HCT116 (cell line): ENCODE measurements at regions not wholly inside any gene's neighbourhood (a gene's known extent, or its start where the extent isn't known, plus 50 kb on each side); places are given as distances from the start of the nearest gene placed in this dataset.

Experiments
- ATAC-seq: fragments of 200-7000 bp; cut with Tn5 transposase; 2 replicates; pipeline ENCODE4 v1.9.1; 2020; ENCODE audit warnings: mild to moderate bottlenecking, moderate library complexity
- BruUV-seq: library from RNA; stranded (reverse); fragments of 400-500 nt; replicated peaks from 2 replicates; lab custom pipeline; 2021; lab: Mats Ljungman, UMichigan
- CTCF ChIA-PET: fragments of 300-600 bp; sonication (Branson Sonifier 250); formaldehyde crosslinking; loops from one replicate; lab custom pipeline; 2021; ENCODE audit warnings: antibody characterized with exemption; lab: Charles Lee
- POLR2A ChIA-PET: fragments of 300-600, 350-600 bp; sonication (Branson Sonifier 250); formaldehyde crosslinking; loops from one replicate; lab custom pipeline; 2021; ENCODE audit warnings: antibody characterized with exemption; lab: Charles Lee
- RAD21 ChIA-PET, 2 experiments: fragments of 300-600 bp; sonication (Branson Sonifier 250); formaldehyde crosslinking; loops; one replicate each; lab custom pipeline; 2023; ENCODE audit warnings: low total read pairs in 2 of 2; ENCODE audit not compliant: uncharacterized antibody in 2 of 2, unreplicated experiment in 2 of 2, low non-redundant PET in 1 of 2; lab: Charles Lee
- DNase-seq: peaks from one replicate; pipeline ENCODE4 v3.0.0-alpha.2; 2010; ENCODE audit warnings: low read depth, low spot score
- H2AFZ ChIP-seq: fragments of 200-600 bp; shearing (Covaris generic), sonication (generic); 2 replicates; pipeline ENCODE4 v1.6.1; 2017; ENCODE audit warnings: low read depth, mixed run types, mixed read lengths, antibody characterized with exemption, low read length; ENCODE audit not compliant: poor library complexity, severe bottlenecking
- H3K27ac ChIP-seq: 2 replicates; pipeline ENCODE4 v1.5.1; 2012; ENCODE audit warnings: low read depth, low read length
- H3K27me3 ChIP-seq: fragments of 200-600 bp; sonication (generic); 2 replicates; pipeline ENCODE4 v1.6.1; 2016; ENCODE audit warnings: mixed run types, low read length, mixed read lengths; ENCODE audit not compliant: insufficient read depth
- H3K36me3 ChIP-seq, 2 experiments: fragments of 200-500 bp in 1 of 2; fragments of 200-600 bp in 1 of 2; sonication (Bioruptor generic) in 1 of 2; sonication (generic) in 1 of 2; 2 replicates each; pipeline versions ENCODE4 v1.5.1 to v1.6.1; 2014 to 2016; ENCODE audit warnings: low read length in 2 of 2, inconsistent platforms in 1 of 2, mixed read lengths in 1 of 2, mixed run types in 1 of 2; ENCODE audit not compliant: insufficient read depth in 2 of 2, control insufficient read depth in 1 of 2
- H3K4me1 ChIP-seq, 2 experiments: fragments of 200-600 bp in 1 of 2; sonication (generic) in 1 of 2; 2 replicates each; pipeline versions ENCODE4 v1.5.1 to v1.6.1; 2012 to 2017; ENCODE audit warnings: low read length in 2 of 2, inconsistent platforms in 1 of 2, mild to moderate bottlenecking in 1 of 2, mixed read lengths in 1 of 2, mixed run types in 1 of 2, moderate library complexity in 1 of 2; ENCODE audit not compliant: insufficient read depth in 2 of 2, control insufficient read depth in 1 of 2
- H3K4me2 ChIP-seq: fragments of 200-600 bp; sonication (generic); 2 replicates; pipeline ENCODE4 v1.6.1; 2017; ENCODE audit warnings: mixed run types, low read length, mixed read lengths
- H3K4me3 ChIP-seq, 2 experiments: fragments of 200-600 bp in 1 of 2; sonication (generic) in 1 of 2; replicated peaks in 1 of 2; 2 replicates each; pipeline ENCODE4 v1.5.1; 2011 to 2016; ENCODE audit warnings: low read length in 2 of 2, control low read depth in 1 of 2, low read depth in 1 of 2, mild to moderate bottlenecking in 1 of 2, mixed read lengths in 1 of 2, mixed run types in 1 of 2
- H3K79me2 ChIP-seq: fragments of 200-600 bp; sonication (generic); 2 replicates; pipeline ENCODE4 v1.6.1; 2017; ENCODE audit warnings: mild to moderate bottlenecking, mixed run types, low read length, moderate library complexity, mixed read lengths; ENCODE audit not compliant: insufficient read depth
- H3K9ac ChIP-seq: fragments of 200-600 bp; sonication (generic); 2 replicates; pipeline ENCODE4 v1.6.1; 2016; ENCODE audit warnings: low read length, mixed read lengths
- H3K9me2 ChIP-seq: fragments of 200-600 bp; sonication (generic), shearing (Covaris generic); 2 replicates; pipeline ENCODE4 v1.6.1; 2017; ENCODE audit warnings: mixed run types, mild to moderate bottlenecking, moderate library complexity; ENCODE audit not compliant: insufficient read depth
- H3K9me3 ChIP-seq, 2 experiments: fragments of 200-500 bp in 1 of 2; fragments of 200-600 bp in 1 of 2; sonication (Bioruptor generic) in 1 of 2; sonication (generic) in 1 of 2; 2 replicates each; pipeline ENCODE4 v1.6.1; 2014 to 2017; ENCODE audit warnings: low read length in 2 of 2, mixed read lengths in 2 of 2, inconsistent platforms in 1 of 2, low read depth in 1 of 2, mild to moderate bottlenecking in 1 of 2, mixed run types in 1 of 2, moderate library complexity in 1 of 2; ENCODE audit not compliant: control insufficient read depth in 1 of 2, insufficient read depth in 1 of 2
- H4K20me1 ChIP-seq: fragments of 200-600 bp; sonication (generic), shearing (Covaris generic); 2 replicates; pipeline ENCODE4 v1.6.1; 2017; ENCODE audit warnings: mixed run types, mild to moderate bottlenecking, moderate library complexity; ENCODE audit not compliant: insufficient read depth
- CBX3 ChIP-seq: IDR thresholded peaks from 2 replicates; pipeline ENCODE4 v1.6.1; 2012; ENCODE audit warnings: low read depth
- ELF1 ChIP-seq: IDR thresholded peaks from 2 replicates; pipeline ENCODE4 v1.6.1; 2012; ENCODE audit warnings: low read depth, borderline replicate concordance
- EZH2 ChIP-seq: fragments of 200-600 bp; sonication (generic); IDR thresholded peaks from 2 replicates; pipeline ENCODE4 v1.6.1; 2017; ENCODE audit warnings: antibody characterized with exemption, mixed run types
- EZH2phosphoT487 ChIP-seq: fragments of 200-600 bp; IDR thresholded peaks from 2 replicates; pipeline ENCODE4 v1.6.1; 2018; ENCODE audit warnings: antibody characterized with exemption, borderline replicate concordance
- FOSL1 ChIP-seq: IDR thresholded peaks from 2 replicates; pipeline ENCODE4 v1.6.1; 2012; ENCODE audit warnings: low read depth
- JUND ChIP-seq: IDR thresholded peaks from 2 replicates; pipeline ENCODE4 v1.6.1; 2012
- POLR2A ChIP-seq: IDR thresholded peaks from 2 replicates; pipeline ENCODE4 v1.7.0; 2011; ENCODE audit warnings: borderline replicate concordance; ENCODE audit not compliant: insufficient read depth, insufficient read length; ENCODE audit errors: extremely low read depth
- SIN3A ChIP-seq: IDR thresholded peaks from 2 replicates; pipeline ENCODE4 v1.6.1; 2012; ENCODE audit warnings: low read depth
- SRF ChIP-seq: IDR thresholded peaks from 2 replicates; pipeline ENCODE4 v1.6.1; 2012; ENCODE audit warnings: low read depth
- TCF7L2 ChIP-seq: IDR thresholded peaks from 2 replicates; pipeline ENCODE4 v1.7.0; 2011; ENCODE audit warnings: borderline replicate concordance, inconsistent platforms; ENCODE audit not compliant: insufficient read depth, insufficient read length; ENCODE audit errors: extremely low read depth
- ZFX ChIP-seq: fragments of 450-650 bp; IDR thresholded peaks from 2 replicates; pipeline ENCODE4 v1.6.1; 2017
- ZNF274 ChIP-seq: fragments of 200-500 bp; sonication (Bioruptor generic); IDR thresholded peaks from 2 replicates; pipeline ENCODE4 v1.6.1; 2014; ENCODE audit warnings: mild to moderate bottlenecking, low read depth, low read length, inconsistent platforms
- intact Hi-C: fragments of 100-400 bp; cut with micrococcal nuclease; formaldehyde crosslinking; loops from 2 replicates; pipeline ENCODE4 v1.10.0; 2022
- TF ChIP-seq, protein P1 (sequence below): IDR thresholded peaks from 2 replicates; pipeline ENCODE4 v1.6.1; 2011; ENCODE audit warnings: mild to moderate bottlenecking, low read length, moderate library complexity; ENCODE audit not compliant: insufficient replicate concordance; ENCODE audit errors: extremely low read depth
- TF ChIP-seq, protein P2 (sequence below), 3 experiments: fragments of 200-600 bp in 1 of 3; sonication (generic) in 1 of 3; IDR thresholded peaks in 2 of 3; conservative IDR thresholded peaks in 1 of 3; 2 replicates each; pipeline ENCODE4 v1.5.1; 2012 to 2017; ENCODE audit warnings: low read depth in 2 of 3, low read length in 2 of 3, antibody characterized with exemption in 1 of 3, borderline replicate concordance in 1 of 3, control low read depth in 1 of 3, mild to moderate bottlenecking in 1 of 3, mixed read lengths in 1 of 3, mixed run types in 1 of 3, moderate library complexity in 1 of 3; ENCODE audit not compliant: insufficient read depth in 1 of 3

DNA sequence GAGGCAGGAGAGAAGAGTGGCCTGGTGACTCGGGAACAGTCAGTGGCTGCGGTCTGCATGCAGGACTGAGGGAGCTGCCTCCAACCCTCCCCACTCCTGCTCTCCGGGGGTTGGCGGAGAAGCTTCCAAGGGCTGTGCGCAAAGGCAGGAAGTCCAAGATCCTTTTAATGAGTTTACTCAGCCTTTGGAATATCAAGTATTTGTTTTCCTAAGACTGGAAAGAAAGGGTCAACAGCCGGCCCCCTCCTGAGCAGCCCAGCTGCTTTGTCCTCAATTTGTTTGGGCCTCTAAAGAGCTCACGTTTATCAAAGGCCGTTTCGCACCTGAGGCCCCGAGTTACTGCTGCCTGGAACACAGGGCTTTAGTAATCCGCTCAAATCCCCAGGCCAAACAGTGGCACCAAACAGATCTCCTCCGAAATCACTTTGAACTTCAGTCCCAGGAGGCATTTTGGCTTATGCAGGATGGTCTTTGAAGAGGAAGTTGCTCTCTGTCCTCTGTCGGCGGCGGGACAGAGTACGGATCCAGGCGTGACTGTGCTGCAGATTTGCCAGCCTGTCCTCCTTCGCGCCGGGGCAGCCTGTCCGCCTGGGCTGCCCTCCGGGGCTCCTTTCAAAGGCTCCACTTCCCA, 117.2 kb upstream of the FZD10 start (continued):
- TF ChIP-seq, protein P1, sequence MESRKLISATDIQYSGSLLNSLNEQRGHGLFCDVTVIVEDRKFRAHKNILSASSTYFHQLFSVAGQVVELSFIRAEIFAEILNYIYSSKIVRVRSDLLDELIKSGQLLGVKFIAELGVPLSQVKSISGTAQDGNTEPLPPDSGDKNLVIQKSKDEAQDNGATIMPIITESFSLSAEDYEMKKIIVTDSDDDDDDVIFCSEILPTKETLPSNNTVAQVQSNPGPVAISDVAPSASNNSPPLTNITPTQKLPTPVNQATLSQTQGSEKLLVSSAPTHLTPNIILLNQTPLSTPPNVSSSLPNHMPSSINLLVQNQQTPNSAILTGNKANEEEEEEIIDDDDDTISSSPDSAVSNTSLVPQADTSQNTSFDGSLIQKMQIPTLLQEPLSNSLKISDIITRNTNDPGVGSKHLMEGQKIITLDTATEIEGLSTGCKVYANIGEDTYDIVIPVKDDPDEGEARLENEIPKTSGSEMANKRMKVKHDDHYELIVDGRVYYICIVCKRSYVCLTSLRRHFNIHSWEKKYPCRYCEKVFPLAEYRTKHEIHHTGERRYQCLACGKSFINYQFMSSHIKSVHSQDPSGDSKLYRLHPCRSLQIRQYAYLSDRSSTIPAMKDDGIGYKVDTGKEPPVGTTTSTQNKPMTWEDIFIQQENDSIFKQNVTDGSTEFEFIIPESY = no peak
- TF ChIP-seq JUND (no peak), SIN3A (no peak), EZH2 (no peak), ZFX (no peak), SRF (no peak), ELF1 (no peak)

DNA sequence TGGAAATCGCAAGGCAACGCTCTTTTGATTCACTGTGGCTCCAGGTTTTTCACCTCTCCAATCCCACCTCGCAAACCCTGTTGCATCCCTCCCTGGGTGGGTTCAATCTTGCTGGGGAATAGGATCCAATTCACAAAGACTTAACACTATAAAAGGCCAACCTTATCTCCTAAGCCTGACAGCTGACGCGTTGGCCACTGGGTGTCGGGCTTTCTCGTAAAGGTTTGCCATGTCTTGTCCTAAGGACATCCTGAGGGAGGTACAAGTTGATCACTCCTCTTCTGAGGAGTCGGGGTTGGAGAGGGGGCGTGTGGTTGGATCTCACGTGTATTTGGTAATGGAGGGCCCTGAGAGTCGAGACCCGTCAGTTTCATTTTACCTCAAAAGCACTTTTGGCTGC, 112.6 kb upstream of the FZD10 start:
- Histone ChIP-seq H3K27me3 (no peaks in the 10 kb centered on the region), H3K9me3 (peaks cover 1 to 11% of the 10 kb centered on the region in 2 experiments; a peak in 1 of 4 replicates), H3K79me2 (no peaks in the 10 kb centered on the region), H4K20me1 (no peaks in the 10 kb centered on the region), H3K36me3 (no peaks in the 10 kb centered on the region), H3K9ac (no peak overlapping the region), H3K9me2 (no peaks in the 10 kb centered on the region), H3K4me2 (no peak overlapping the region), H3K4me1 (no peaks in the 10 kb centered on the region), H3K4me3 (no peak overlapping the region), H2AFZ (no peak overlapping the region), H3K27ac (no peak overlapping the region)
- POLR2A ChIA-PET = no interaction called here
- intact Hi-C loops = no loop called here
- no peak for ATAC-seq
- TF ChIP-seq EZH2phosphoT487 (no peak), SRF (no peak), FOSL1 (no peak), ZNF274 (no peak), POLR2A (no peak), EZH2 (no peak), TCF7L2 (no peak), CBX3 (no peak)
- TF ChIP-seq, protein P1 = no peak
- TF ChIP-seq, protein P2, sequence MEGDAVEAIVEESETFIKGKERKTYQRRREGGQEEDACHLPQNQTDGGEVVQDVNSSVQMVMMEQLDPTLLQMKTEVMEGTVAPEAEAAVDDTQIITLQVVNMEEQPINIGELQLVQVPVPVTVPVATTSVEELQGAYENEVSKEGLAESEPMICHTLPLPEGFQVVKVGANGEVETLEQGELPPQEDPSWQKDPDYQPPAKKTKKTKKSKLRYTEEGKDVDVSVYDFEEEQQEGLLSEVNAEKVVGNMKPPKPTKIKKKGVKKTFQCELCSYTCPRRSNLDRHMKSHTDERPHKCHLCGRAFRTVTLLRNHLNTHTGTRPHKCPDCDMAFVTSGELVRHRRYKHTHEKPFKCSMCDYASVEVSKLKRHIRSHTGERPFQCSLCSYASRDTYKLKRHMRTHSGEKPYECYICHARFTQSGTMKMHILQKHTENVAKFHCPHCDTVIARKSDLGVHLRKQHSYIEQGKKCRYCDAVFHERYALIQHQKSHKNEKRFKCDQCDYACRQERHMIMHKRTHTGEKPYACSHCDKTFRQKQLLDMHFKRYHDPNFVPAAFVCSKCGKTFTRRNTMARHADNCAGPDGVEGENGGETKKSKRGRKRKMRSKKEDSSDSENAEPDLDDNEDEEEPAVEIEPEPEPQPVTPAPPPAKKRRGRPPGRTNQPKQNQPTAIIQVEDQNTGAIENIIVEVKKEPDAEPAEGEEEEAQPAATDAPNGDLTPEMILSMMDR (IDR thresholded peaks at IDR 0.05 in 2 of 3, conservative IDR thresholded peaks at IDR 0.05 in 1 of 3; ENCODE audit: borderline replicate concordance in 1 of 3, insufficient read depth in 1 of 3, low read depth in 2 of 3, low read length in 2 of 3) = no peak
- no peak for DNase-seq
- no TSS peak for BruUV-seq
- CTCF ChIA-PET = no interaction called here
- RAD21 ChIA-PET = no interaction called here
